ENCODE measurements at regions not wholly inside any gene's neighbourhood (a gene's known extent, or its start where the extent isn't known, plus 50 kb on each side); places are given as distances from the start of the nearest gene placed in this dataset.

- no peak for TF ChIP-seq CTCF (conservative IDR thresholded peaks at IDR 0.05; ENCODE audit: low read length)
- Histone ChIP-seq H4K20me1 (ENCODE audit: insufficient read depth, low read length, poor library complexity, severe bottlenecking) (no peaks in the 10 kb centered on the region), H3F3A (ENCODE audit: low read depth) (peaks cover 26% of the 10 kb centered on the region), H3K27me3 (ENCODE audit: insufficient read depth, low read length, poor library complexity, severe bottlenecking) (no peaks in the 10 kb centered on the region), H3K9ac (ENCODE audit: low read depth, low read length, poor library complexity, severe bottlenecking) (peak overlapping the region; percentile 89), H3K4me2 (ENCODE audit: low read depth, low read length, poor library complexity, severe bottlenecking) (peak overlapping the region; percentile 89), H3K4me1 (ENCODE audit: insufficient read depth, low read length, poor library complexity, severe bottlenecking) (peaks cover 66% of the 10 kb centered on the region), H3K36me3 (ENCODE audit: insufficient read depth, low read length) (no peaks in the 10 kb centered on the region), H3K9me3 (ENCODE audit: insufficient read depth, low read depth, low read length) (no peaks in the 10 kb centered on the region), H3K79me2 (ENCODE audit: insufficient read depth, low read length) (no peaks in the 10 kb centered on the region), H3K4me3 (ENCODE audit: low read length, poor library complexity, severe bottlenecking) (peak overlapping the region; percentile 72), H2AFZ (ENCODE audit: low read length) (no peak overlapping the region), H3K9me2 (replicated peaks; ENCODE audit: low read depth, low read length) (no peaks in the 10 kb centered on the region)
Measured at GRCh38 chr10:92755725-92756124, 66.0 kb downstream of the HHEX start.

GRCh38 chr10:92756201-92757065 is 66.7 kb downstream of the HHEX start:
- Histone ChIP-seq H3K79me2 (ENCODE audit: insufficient read depth, low read length) (no peaks in the 10 kb centered on the region), H2AFZ (ENCODE audit: low read length) (peak overlapping the region; percentile 16; the same call in 1 of the 2 replicates), H3K9me3 (ENCODE audit: insufficient read depth, low read depth, low read length) (no peaks in the 10 kb centered on the region), H3K36me3 (ENCODE audit: insufficient read depth, low read length) (no peaks in the 10 kb centered on the region), H3K9me2 (replicated peaks; ENCODE audit: low read depth, low read length) (no peaks in the 10 kb centered on the region), H3K4me2 (ENCODE audit: low read depth, low read length, poor library complexity, severe bottlenecking) (peak overlapping the region; percentile 89), H3K4me1 (ENCODE audit: insufficient read depth, low read length, poor library complexity, severe bottlenecking) (peaks cover 71% of the 10 kb centered on the region), H4K20me1 (ENCODE audit: insufficient read depth, low read length, poor library complexity, severe bottlenecking) (no peaks in the 10 kb centered on the region), H3K9ac (ENCODE audit: low read depth, low read length, poor library complexity, severe bottlenecking) (peak overlapping the region; percentile 89), H3F3A (ENCODE audit: low read depth) (peaks cover 26% of the 10 kb centered on the region), H3K27me3 (ENCODE audit: insufficient read depth, low read length, poor library complexity, severe bottlenecking) (no peaks in the 10 kb centered on the region), H3K4me3 (ENCODE audit: low read length, poor library complexity, severe bottlenecking) (peak overlapping the region; percentile 72)
- no peak for TF ChIP-seq EZH2phosphoT487 (IDR thresholded peaks at IDR 0.05; ENCODE audit: borderline replicate concordance)
- no peak for TF ChIP-seq CTCF (conservative IDR thresholded peaks at IDR 0.05; ENCODE audit: low read length)

- Histone ChIP-seq H3K9me3 (ENCODE audit: insufficient read depth, low read depth, low read length) (no peaks in the 10 kb centered on the region), H3K9me2 (replicated peaks; ENCODE audit: low read depth, low read length) (no peaks in the 10 kb centered on the region), H3K4me2 (ENCODE audit: low read depth, low read length, poor library complexity, severe bottlenecking) (peak overlapping the region; percentile 89), H3K9ac (ENCODE audit: low read depth, low read length, poor library complexity, severe bottlenecking) (peak overlapping the region; percentile 89), H3K36me3 (ENCODE audit: insufficient read depth, low read length) (no peaks in the 10 kb centered on the region), H3K27me3 (ENCODE audit: insufficient read depth, low read length, poor library complexity, severe bottlenecking) (no peaks in the 10 kb centered on the region), H2AFZ (ENCODE audit: low read length) (peak overlapping the region; percentile 9; the same call in 1 of the 2 replicates), H3K79me2 (ENCODE audit: insufficient read depth, low read length) (no peaks in the 10 kb centered on the region), H3K4me1 (ENCODE audit: insufficient read depth, low read length, poor library complexity, severe bottlenecking) (peaks cover 78% of the 10 kb centered on the region), H3F3A (ENCODE audit: low read depth) (peaks cover 26% of the 10 kb centered on the region), H4K20me1 (ENCODE audit: insufficient read depth, low read length, poor library complexity, severe bottlenecking) (no peaks in the 10 kb centered on the region), H3K4me3 (ENCODE audit: low read length, poor library complexity, severe bottlenecking) (peak overlapping the region; percentile 72)
- TF ChIP-seq EZH2phosphoT487 (IDR thresholded peaks at IDR 0.05; ENCODE audit: borderline replicate concordance): no peak
- TF ChIP-seq CTCF (conservative IDR thresholded peaks at IDR 0.05; ENCODE audit: low read length): peak; percentile 42; the same call in 1 of the 2 replicates
Measured at GRCh38 chr10:92757066-92757710, 67.4 kb downstream of the HHEX start.
